ENCODE measurements at regions not wholly inside any gene's neighbourhood (a gene's known extent, or its start where the extent isn't known, plus 50 kb on each side); places are given as distances from the start of the nearest gene placed in this dataset.

DNA sequence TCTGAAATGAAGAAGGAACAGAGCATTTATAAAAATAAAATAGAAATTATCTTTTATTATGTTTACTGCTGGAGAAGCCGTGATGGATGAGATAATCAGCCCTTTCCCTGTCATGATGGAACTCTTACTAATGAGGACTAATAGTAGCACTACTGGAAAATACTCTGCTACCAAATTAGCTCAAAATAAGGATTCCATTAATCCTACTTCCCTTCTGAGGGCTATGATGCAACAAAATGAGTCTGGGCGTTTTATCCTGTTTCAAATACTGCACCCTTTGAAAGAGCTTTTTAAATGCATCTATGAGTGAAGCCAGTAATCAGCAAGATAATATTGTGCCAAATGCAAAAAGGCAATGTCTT lies 59.3 kb upstream of the CARMIL1 start:
- H2AFZ ChIP-seq: no peak overlapping the region
- no peak overlapping the region for H3K27ac ChIP-seq
- H3K4me1 ChIP-seq: no peaks in the 10 kb centered on the region
- H3K9me3 ChIP-seq (ENCODE audit: control insufficient read depth, low read length): no peaks in the 10 kb centered on the region
- H3K4me3 ChIP-seq (ENCODE audit: low read depth, low read length): no peak overlapping the region
- TF ChIP-seq CTCF (IDR thresholded peaks at IDR 0.05): no peak
- no peaks in the 10 kb centered on the region for H3K36me3 ChIP-seq (ENCODE audit: control insufficient read depth, insufficient read depth, low read length)
- H3K27me3 ChIP-seq (ENCODE audit: control insufficient read depth, insufficient read depth, low read length): no peaks in the 10 kb centered on the region
- no peak overlapping the region for H3K9ac ChIP-seq
- H3K4me2 ChIP-seq (ENCODE audit: low read length): no peak overlapping the region
- no peaks in the 10 kb centered on the region for H3K79me2 ChIP-seq

DNA sequence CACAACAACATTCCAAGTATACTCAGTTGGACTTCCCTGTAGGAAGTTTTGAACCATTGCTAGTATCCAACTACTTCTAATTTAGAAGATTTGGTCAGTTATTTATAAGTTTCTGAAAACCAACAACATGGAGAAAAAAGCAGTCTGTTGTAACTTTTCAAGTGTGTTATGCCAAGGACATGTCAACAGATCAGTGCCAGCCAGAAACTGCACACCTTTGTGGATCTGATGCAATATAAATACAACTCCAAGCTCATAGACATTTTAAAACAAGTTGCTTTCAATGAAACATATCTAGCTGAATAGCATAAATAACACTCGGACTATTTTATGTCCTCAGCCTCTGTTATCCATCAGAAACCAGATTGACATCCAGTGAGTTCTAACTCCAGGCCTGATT lies 58.3 kb upstream of the CARMIL1 start:
- Histone ChIP-seq H3K4me1 (no peaks in the 10 kb centered on the region), H3K79me2 (no peaks in the 10 kb centered on the region), H3K4me2 (ENCODE audit: low read length) (no peak overlapping the region), H3K9ac (no peak overlapping the region), H3K27ac (no peak overlapping the region), H3K27me3 (ENCODE audit: control insufficient read depth, insufficient read depth, low read length) (no peaks in the 10 kb centered on the region), H3K9me3 (ENCODE audit: control insufficient read depth, low read length) (no peaks in the 10 kb centered on the region), H3K4me3 (ENCODE audit: low read depth, low read length) (no peak overlapping the region), H2AFZ (no peak overlapping the region), H3K36me3 (ENCODE audit: control insufficient read depth, insufficient read depth, low read length) (no peaks in the 10 kb centered on the region)
- no peak for TF ChIP-seq CTCF (IDR thresholded peaks at IDR 0.05)

- Histone ChIP-seq H3K36me3 (ENCODE audit: control insufficient read depth, insufficient read depth, low read length) (no peaks in the 10 kb centered on the region), H2AFZ (no peak overlapping the region), H3K27ac (no peak overlapping the region), H3K79me2 (no peaks in the 10 kb centered on the region), H3K9ac (no peak overlapping the region), H3K4me2 (ENCODE audit: low read length) (peak overlapping the region; percentile 13), H3K9me3 (ENCODE audit: control insufficient read depth, low read length) (no peaks in the 10 kb centered on the region), H3K4me3 (ENCODE audit: low read depth, low read length) (no peak overlapping the region), H3K4me1 (no peaks in the 10 kb centered on the region), H3K27me3 (ENCODE audit: control insufficient read depth, insufficient read depth, low read length) (no peaks in the 10 kb centered on the region)
- no peak for TF ChIP-seq CTCF (IDR thresholded peaks at IDR 0.05)
Observed at GRCh38 chr6:25222006-25222678, 57.0 kb upstream of the CARMIL1 start.

- Histone ChIP-seq H3K79me2 (no peaks in the 10 kb centered on the region), H3K27ac (no peak overlapping the region), H3K4me1 (no peaks in the 10 kb centered on the region), H2AFZ (peak overlapping the region; percentile 38), H3K9ac (no peak overlapping the region), H3K4me3 (ENCODE audit: low read depth, low read length) (no peak overlapping the region), H3K9me3 (ENCODE audit: control insufficient read depth, low read length) (no peaks in the 10 kb centered on the region), H3K4me2 (ENCODE audit: low read length) (no peak overlapping the region), H3K36me3 (ENCODE audit: control insufficient read depth, insufficient read depth, low read length) (no peaks in the 10 kb centered on the region), H3K27me3 (ENCODE audit: control insufficient read depth, insufficient read depth, low read length) (no peaks in the 10 kb centered on the region)
- TF ChIP-seq CTCF (IDR thresholded peaks at IDR 0.05): peak; percentile 89
Observed at GRCh38 chr6:25223490-25223991, 55.6 kb upstream of the CARMIL1 start.

GRCh38 chr6:25224242-25224641 lies 54.9 kb upstream of the CARMIL1 start:
- Histone ChIP-seq H3K27ac (no peak overlapping the region), H3K36me3 (ENCODE audit: control insufficient read depth, insufficient read depth, low read length) (no peaks in the 10 kb centered on the region), H3K27me3 (ENCODE audit: control insufficient read depth, insufficient read depth, low read length) (no peaks in the 10 kb centered on the region), H3K9me3 (ENCODE audit: control insufficient read depth, low read length) (no peaks in the 10 kb centered on the region), H3K4me2 (ENCODE audit: low read length) (no peak overlapping the region), H3K9ac (no peak overlapping the region), H3K4me1 (no peaks in the 10 kb centered on the region), H2AFZ (no peak overlapping the region), H3K4me3 (ENCODE audit: low read depth, low read length) (no peak overlapping the region), H3K79me2 (no peaks in the 10 kb centered on the region)
- TF ChIP-seq CTCF (IDR thresholded peaks at IDR 0.05): no peak
